ENCODE measurements at regions not wholly inside any gene's neighbourhood (a gene's known extent, or its start where the extent isn't known, plus 50 kb on each side); places are given as distances from the start of the nearest gene placed in this dataset.
"Not testable (repeated sequence)": the region's sequence is repeated elsewhere in the genome, so short reads cannot be mapped to it uniquely, and the experiment has no call there.

DNA sequence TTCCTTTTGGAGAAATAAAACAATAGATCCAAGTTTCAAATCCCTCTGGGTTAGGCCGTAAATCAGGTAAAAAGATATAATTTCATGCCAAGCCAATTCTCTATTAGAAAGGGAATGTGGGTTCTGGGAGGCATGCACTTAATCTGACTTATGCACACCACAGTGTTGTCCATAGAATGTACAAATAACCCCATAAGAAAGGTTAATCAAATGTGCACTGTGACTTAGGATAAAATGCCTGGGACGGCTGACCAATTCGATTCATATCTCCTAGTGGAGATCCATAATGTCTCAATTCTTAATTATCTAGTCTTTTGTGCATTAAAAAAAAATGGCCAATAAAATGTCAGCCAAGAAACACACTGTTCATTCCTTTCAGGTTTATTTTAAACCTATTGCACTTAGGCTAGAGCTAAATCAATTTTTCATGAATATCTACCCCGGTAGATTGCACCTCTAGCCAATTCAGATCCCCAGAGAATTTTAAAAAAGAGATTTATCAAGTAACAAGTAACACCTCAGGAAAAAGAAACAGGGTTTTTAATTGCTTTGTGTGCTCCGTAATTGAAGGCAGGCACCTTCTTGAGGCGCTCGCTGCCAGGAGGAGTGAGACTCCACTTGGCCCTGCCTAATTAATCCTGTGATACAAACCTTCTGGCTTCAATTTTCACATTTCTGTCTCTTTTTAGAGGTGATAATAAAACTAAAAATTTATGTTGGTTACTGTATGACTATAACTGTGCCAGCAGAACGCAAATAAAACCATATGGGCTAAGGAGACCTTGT is 265.1 kb downstream of the ETV1 start:
- no peak for DNase-seq (ENCODE audit: low spot score)

- DNase-seq (ENCODE audit: low spot score) = no peak
Measured at GRCh38 chr7:13724977-13725566, 264.4 kb downstream of the ETV1 start.

DNA sequence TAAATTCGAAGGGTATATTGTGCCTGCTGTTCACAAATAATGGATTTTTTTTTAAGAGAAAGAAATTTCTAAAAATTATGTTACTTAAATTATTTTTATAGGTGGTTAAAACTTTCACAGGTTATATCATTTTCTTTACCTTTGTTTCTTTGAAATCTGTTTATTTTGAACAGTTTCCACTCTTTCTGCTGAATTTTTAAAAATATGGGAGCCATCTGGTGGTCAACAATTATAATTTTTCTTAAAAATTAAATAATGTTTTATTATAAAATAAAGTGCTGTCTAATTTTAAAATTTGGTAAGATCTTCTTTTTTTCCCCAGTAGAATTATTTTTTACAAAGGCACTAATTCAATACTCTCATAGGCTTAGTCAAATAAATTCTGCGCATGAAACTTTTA is 263.9 kb downstream of the ETV1 start:
- DNase-seq (ENCODE audit: low spot score) = peak; percentile 4

- no peak for DNase-seq (ENCODE audit: low spot score)
Measured at GRCh38 chr7:13727279-13727678, 262.2 kb downstream of the ETV1 start.

- no peak for DNase-seq (ENCODE audit: low spot score)
Measured at GRCh38 chr7:13727751-13728150, 261.7 kb downstream of the ETV1 start.

DNA sequence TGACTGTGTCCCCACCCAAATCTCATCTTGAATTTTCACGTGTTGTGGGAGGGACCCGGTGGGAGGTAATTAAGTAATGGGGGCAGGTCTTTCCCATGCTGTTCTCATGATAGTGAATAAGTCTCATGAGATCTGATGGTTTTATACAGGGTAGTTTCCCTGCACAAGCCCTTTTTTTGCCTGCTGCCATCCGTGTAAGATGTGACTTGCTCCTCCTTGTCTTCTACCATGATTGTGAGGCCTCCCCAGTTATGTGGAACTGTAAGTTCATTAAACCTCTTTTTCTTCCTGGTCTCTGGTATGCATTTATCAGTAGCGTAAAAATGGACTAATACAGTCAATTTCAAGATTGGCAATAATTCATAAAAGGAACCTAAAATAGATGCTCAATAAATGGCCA is 261.0 kb downstream of the ETV1 start:
- DNase-seq (ENCODE audit: low spot score) = not testable (repeated sequence)

GRCh38 chr7:13731643-13732042 is 257.8 kb downstream of the ETV1 start:
- no peak for DNase-seq (ENCODE audit: low spot score)

DNA sequence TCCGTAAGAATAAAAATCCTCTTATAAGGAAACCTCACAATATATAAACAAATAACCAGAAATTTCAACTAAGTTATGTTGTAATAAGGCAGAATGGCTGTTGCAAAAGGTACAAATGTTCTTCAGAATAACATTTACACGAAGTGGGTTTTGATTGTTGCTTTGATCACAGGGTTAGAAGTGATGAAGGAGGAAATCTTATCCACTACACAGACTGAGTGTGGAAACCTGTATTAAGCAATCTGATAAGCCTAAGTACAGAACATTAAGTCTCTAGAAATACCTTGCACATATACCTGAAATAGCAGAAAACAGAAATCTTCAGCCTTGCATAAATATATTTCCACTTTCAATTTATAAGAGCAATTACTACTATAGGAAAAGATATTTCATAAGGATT is 251.9 kb downstream of the ETV1 start:
- no peak for DNase-seq (ENCODE audit: low spot score)

DNA sequence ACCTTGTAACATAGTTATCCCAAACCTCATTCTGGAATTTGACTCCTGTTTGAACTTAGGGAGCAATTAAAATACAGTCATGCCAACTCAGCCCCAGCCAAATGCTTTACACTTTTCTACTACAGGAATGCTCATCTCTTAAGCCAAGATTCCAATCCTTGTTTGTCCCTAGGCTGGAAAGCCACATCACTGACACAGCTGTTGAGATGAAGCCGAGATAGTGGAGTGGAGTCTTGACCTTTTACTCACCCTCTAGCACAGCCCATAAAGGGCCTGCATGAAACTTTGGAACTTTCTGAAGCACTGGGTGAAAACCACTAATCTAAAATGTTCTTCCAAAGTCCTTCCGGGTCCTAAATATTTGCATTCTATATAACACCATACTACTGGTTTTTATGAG is 247.3 kb downstream of the ETV1 start:
- DNase-seq (ENCODE audit: low spot score) = peak; percentile 3

DNA sequence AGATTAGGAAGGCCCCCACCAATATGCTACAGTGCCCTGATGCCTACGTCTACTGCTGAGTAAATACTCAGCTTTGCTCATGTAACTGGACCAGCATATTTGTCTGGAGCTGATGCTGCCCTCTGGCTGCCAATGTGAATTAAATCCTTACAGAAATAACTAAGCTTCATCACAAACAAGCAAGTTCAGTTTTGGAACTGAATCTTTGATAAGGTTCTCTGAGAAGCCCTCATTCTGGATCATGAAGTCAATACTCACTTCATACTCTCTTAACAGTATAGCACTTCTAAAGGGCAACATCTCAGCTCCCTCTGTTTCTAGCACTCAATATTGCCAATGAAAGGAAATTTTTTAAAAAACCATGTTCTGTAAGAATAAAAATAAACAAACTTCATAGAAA is 246.7 kb downstream of the ETV1 start:
- peak; percentile 66 for DNase-seq (ENCODE audit: low spot score)

GRCh38 chr7:13743226-13743625 is 246.2 kb downstream of the ETV1 start:
- no peak for DNase-seq (ENCODE audit: low spot score)

DNA sequence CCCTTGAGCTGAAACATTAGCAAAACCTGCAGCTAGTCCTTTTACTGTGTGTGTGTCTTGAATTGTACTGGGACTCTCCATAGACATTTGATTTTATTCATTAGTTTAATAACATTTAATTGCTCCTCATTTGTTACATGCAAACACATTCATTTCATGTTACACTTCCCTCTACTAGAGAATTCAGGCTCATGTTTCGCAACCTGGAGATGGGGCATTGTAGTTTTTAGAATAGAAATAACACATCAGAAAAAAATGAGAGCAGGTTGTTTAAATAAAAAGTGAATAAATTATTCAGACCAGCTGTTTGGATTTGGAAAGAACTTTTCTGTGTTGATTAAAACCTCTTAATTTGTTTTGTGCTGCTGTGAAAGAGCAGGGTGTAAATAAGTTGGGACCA is 243.9 kb downstream of the ETV1 start:
- DNase-seq (ENCODE audit: low spot score) = no peak

GRCh38 chr7:13748998-13749397 is 240.5 kb downstream of the ETV1 start:
- no peak for DNase-seq (ENCODE audit: low spot score)

GRCh38 chr7:13749636-13750035 is 239.8 kb downstream of the ETV1 start:
- no peak for DNase-seq (ENCODE audit: low spot score)

DNA sequence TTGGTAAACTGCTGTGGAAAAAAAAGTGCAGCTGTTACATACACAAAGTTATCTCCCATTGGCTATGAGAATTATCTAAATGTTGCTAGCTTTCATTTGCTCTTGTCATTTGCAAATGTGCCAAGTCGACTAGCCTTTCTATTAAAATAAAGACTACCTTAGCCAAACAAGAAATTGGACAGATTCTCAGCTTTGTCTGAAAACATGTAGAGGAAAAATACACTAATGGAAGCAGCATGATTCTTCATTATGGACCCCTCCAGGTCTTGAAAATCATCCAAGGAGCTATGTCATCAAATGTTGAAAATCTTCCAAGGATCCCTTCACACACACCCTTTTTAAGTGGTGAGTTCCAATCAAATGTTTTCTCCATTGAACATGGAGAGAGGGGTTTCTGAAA is 237.7 kb downstream of the ETV1 start:
- DNase-seq (ENCODE audit: low spot score) = no peak

- no peak for DNase-seq (ENCODE audit: low spot score)
Measured at GRCh38 chr7:13757841-13758240, 231.6 kb downstream of the ETV1 start.

GRCh38 chr7:13765853-13766252 is 223.6 kb downstream of the ETV1 start:
- DNase-seq (ENCODE audit: low spot score) = not testable (repeated sequence)

DNA sequence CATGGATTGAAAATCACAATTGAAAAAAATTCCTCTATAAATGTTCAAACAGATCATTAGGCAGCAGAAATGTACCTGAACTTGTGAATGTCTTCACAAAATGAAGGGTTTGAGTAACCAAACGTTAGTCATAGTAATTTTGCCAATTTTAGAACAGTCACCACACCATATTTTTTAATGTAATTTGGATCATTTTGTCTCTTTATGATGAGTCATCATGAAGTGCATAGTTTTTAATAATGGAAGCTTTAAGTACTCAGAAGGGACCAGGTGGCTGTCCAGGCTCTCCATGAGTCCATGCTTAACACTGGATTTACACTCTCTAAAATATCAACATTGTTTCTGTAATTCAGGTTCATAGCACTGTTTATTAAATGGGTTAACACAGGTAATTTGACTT is 219.2 kb downstream of the ETV1 start:
- no peak for DNase-seq (ENCODE audit: low spot score)

- no peak for DNase-seq (ENCODE audit: low spot score)
Measured at GRCh38 chr7:13774976-13775375, 214.5 kb downstream of the ETV1 start.

DNA sequence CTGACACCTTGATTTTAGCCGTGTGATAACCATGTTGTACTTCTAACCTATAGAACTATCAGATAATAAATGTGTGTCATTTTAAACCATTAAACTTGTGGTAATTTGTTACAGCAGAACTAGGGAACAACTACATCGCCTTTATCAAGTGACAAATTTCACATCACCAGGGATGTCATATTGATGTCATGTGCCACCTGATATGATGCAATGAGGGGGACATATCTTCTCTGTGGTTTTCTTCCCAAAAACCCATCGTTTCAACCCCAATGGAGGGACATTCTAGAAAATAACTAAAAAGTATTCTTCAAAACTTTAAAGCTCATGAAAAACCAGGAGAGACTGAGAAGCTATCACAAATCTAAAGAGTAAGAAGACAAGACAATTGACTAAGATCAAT is 212.2 kb downstream of the ETV1 start:
- DNase-seq (ENCODE audit: low spot score) = no peak

DNA sequence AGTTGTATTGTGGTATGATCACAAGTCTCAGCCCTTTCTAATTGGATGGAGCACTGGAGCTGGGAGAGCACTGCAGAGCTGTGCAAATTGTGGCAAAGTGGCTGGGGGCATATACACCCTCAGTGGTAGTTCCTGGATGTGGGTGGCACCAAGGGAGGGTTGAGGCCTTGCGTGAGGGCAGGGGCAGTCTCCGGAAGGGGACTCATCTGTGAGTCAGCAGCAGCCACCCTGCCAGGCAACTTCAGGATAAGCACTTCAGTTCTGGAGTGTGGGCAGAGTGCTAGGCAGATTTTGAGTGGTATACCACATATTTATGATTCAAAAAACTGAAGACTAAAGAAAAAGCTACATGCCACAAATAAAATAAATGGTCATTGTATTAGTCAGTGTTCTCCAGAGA is 210.5 kb downstream of the ETV1 start:
- DNase-seq (ENCODE audit: low spot score) = peak; percentile 36

DNA sequence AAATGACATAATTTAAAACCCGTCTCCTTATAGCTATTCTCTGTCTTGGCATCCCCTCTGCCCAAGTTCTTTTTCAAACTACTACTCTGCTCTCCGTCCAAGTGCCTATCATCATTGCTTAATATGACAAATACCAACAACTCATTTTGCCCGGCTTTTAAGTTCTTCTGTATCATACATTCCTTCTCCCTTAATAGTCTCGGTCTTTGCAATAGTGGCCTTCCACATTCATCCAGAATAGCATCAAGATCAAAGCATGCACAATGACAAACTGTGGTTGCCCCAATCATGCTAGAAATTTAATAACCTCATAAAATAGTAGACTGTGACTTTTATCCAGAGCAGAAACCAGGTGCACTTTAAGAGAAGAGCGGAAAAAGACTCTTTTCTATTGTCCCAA is 198.9 kb downstream of the ETV1 start:
- peak; percentile 6 for DNase-seq (ENCODE audit: low spot score)

DNA sequence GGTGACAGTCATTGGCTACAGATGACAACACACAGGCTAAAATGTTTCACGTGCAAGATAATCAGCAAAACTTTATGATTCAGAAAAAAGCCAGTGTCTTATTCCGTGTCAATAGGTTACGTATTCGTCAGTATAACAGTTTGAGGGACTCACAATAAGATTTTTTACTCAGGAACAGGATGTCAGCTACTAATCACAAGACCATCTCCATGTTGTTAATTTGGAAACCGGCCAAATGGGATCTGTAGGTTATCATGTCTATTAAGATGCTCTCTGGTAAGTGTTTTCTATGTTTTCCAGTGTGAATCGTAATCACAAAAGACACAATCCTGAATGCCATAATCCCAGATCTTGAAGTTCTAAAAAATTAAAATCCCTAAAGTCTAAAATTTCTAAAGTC is 197.3 kb downstream of the ETV1 start:
- no peak for DNase-seq (ENCODE audit: low spot score)

DNA sequence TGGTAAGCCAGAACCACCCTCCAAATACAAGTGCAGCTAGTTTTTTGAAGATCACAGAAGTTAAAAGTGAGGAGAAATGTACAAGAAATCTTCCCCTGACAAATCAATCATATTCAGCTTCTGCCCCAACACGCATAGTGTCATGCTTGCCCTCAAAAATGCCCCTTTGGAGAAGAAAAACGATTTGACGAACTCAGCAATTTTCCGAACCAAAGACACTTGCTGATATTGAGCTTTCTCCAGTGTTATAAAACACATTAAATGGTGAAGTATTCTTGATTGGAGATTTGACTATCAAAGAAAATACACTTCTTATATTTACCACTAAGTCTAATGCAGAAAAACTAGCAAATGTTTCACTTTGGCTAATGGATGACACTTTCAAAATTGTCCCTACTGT is 195.5 kb downstream of the ETV1 start:
- no peak for DNase-seq (ENCODE audit: low spot score)
